ENCODE measurements at regions not wholly inside any gene's neighbourhood (a gene's known extent, or its start where the extent isn't known, plus 50 kb on each side); places are given as distances from the start of the nearest gene placed in this dataset.

GRCh38 chr14:104358528-104359300, 220.3 kb downstream of the KIF26A start:
- peaks cover 10% of the 10 kb centered on the region; the same call in 1 of the 2 replicates for H4K20me1 ChIP-seq (ENCODE audit: insufficient read depth, low read length)
- no peak overlapping the region for H3K4me2 ChIP-seq (ENCODE audit: insufficient read depth, low read length)
- H3K36me3 ChIP-seq (ENCODE audit: insufficient read depth, low read length) = no peaks in the 10 kb centered on the region
- no peak for DNase-seq
- no peaks in the 10 kb centered on the region for H3K27me3 ChIP-seq (ENCODE audit: insufficient read depth, low read length, poor library complexity)
- no peaks in the 10 kb centered on the region for H3K9me3 ChIP-seq (ENCODE audit: insufficient read depth, low read length, severe bottlenecking)
- H3K9ac ChIP-seq (ENCODE audit: low read depth, low read length) = no peak overlapping the region
- H3K27ac ChIP-seq (ENCODE audit: low read length) = no peak overlapping the region
- H3K4me3 ChIP-seq (ENCODE audit: low read depth in 1 of 2, low read length in 2 of 2) = no peak overlapping the region
- H3K4me1 ChIP-seq (ENCODE audit: insufficient read depth, low read length) = no peaks in the 10 kb centered on the region
- no peak for TF ChIP-seq CTCF (IDR thresholded peaks at IDR 0.05; ENCODE audit: borderline replicate concordance, extremely low read depth, low read length, poor library complexity, severe bottlenecking)
- no peak for TF ChIP-seq EZH2 (IDR thresholded peaks at IDR 0.05; ENCODE audit: borderline replicate concordance, low read depth, low read length, severe bottlenecking)
- no peak for ATAC-seq (ENCODE audit: insufficient read depth, low read depth)
- H3K79me2 ChIP-seq (ENCODE audit: insufficient read depth, low read length) = no peaks in the 10 kb centered on the region
- H2AFZ ChIP-seq (ENCODE audit: low read depth, low read length) = no peak overlapping the region

- peaks cover 3% of the 10 kb centered on the region for H3K27me3 ChIP-seq (ENCODE audit: insufficient read depth, low read length, poor library complexity)
- H2AFZ ChIP-seq (ENCODE audit: low read depth, low read length) = no peak overlapping the region
- no peaks in the 10 kb centered on the region for H3K79me2 ChIP-seq (ENCODE audit: insufficient read depth, low read length)
- ATAC-seq (ENCODE audit: insufficient read depth, low read depth) (no peak), DNase-seq (no peak)
- H4K20me1 ChIP-seq (ENCODE audit: insufficient read depth, low read length) = peaks cover 10% of the 10 kb centered on the region; the same call in 1 of the 2 replicates
- no peak for TF ChIP-seq EZH2 (IDR thresholded peaks at IDR 0.05; ENCODE audit: borderline replicate concordance, low read depth, low read length, severe bottlenecking)
- no peak for TF ChIP-seq CTCF (IDR thresholded peaks at IDR 0.05; ENCODE audit: borderline replicate concordance, extremely low read depth, low read length, poor library complexity, severe bottlenecking)
- no peak overlapping the region for H3K9ac ChIP-seq (ENCODE audit: low read depth, low read length)
- no peak overlapping the region for H3K27ac ChIP-seq (ENCODE audit: low read length)
- H3K4me3 ChIP-seq (ENCODE audit: low read depth in 1 of 2, low read length in 2 of 2) = no peak overlapping the region
- H3K4me1 ChIP-seq (ENCODE audit: insufficient read depth, low read length) = no peaks in the 10 kb centered on the region
- H3K4me2 ChIP-seq (ENCODE audit: insufficient read depth, low read length) = no peak overlapping the region
- no peaks in the 10 kb centered on the region for H3K36me3 ChIP-seq (ENCODE audit: insufficient read depth, low read length)
- no peaks in the 10 kb centered on the region for H3K9me3 ChIP-seq (ENCODE audit: insufficient read depth, low read length, severe bottlenecking)
These were observed 220.1 kb upstream of the C14orf180 start for GRCh38 chr14:104359301-104359968.

GRCh38 chr14:104359969-104360442, 219.6 kb upstream of the C14orf180 start:
- peaks cover 4% of the 10 kb centered on the region for H3K27me3 ChIP-seq (ENCODE audit: insufficient read depth, low read length, poor library complexity)
- no peak overlapping the region for H3K27ac ChIP-seq (ENCODE audit: low read length)
- no peaks in the 10 kb centered on the region for H3K36me3 ChIP-seq (ENCODE audit: insufficient read depth, low read length)
- TF ChIP-seq EZH2 (IDR thresholded peaks at IDR 0.05; ENCODE audit: borderline replicate concordance, low read depth, low read length, severe bottlenecking) (no peak), CTCF (IDR thresholded peaks at IDR 0.05; ENCODE audit: borderline replicate concordance, extremely low read depth, low read length, poor library complexity, severe bottlenecking) (no peak)
- no peaks in the 10 kb centered on the region for H3K4me1 ChIP-seq (ENCODE audit: insufficient read depth, low read length)
- H3K9ac ChIP-seq (ENCODE audit: low read depth, low read length) = no peak overlapping the region
- DNase-seq (no peak), ATAC-seq (ENCODE audit: insufficient read depth, low read depth) (no peak)
- H3K9me3 ChIP-seq (ENCODE audit: insufficient read depth, low read length, severe bottlenecking) = no peaks in the 10 kb centered on the region
- H3K4me3 ChIP-seq (ENCODE audit: low read depth in 1 of 2, low read length in 2 of 2) = no peak overlapping the region
- H3K79me2 ChIP-seq (ENCODE audit: insufficient read depth, low read length) = no peaks in the 10 kb centered on the region
- no peak overlapping the region for H3K4me2 ChIP-seq (ENCODE audit: insufficient read depth, low read length)
- H2AFZ ChIP-seq (ENCODE audit: low read depth, low read length) = no peak overlapping the region
- H4K20me1 ChIP-seq (ENCODE audit: insufficient read depth, low read length) = peaks cover 10% of the 10 kb centered on the region; the same call in 1 of the 2 replicates
